Spleen (tissue), 11 donors: ENCODE measurements at regions not wholly inside any gene's neighbourhood (a gene's known extent, or its start where the extent isn't known, plus 50 kb on each side); places are given as distances from the start of the nearest gene placed in this dataset.

Experiments used
- DNase-seq: peaks from one replicate; pipeline ENCODE4 v3.0.0-alpha.2; 2020
- H3K27ac ChIP-seq, 8 donors: fragments of 200-600 bp; sonication (generic) in 7 of 8; 1 replicate in 4 of 8; 2 replicates in 4 of 8; pipeline versions ENCODE4 v1.5.0 to v1.8.0; 2016 to 2021; ENCODE audit warnings: inconsistent platforms in 4 of 8, mild to moderate bottlenecking in 4 of 8, moderate library complexity in 1 of 8
- H3K27me3 ChIP-seq, 7 donors: fragments of 200-600 bp; sonication (generic) in 6 of 7; replicated peaks in 1 of 7; 1 replicate in 4 of 7; 2 replicates in 3 of 7; pipeline versions ENCODE4 v1.5.0 to v1.8.0; 2016 to 2021; ENCODE audit warnings: inconsistent platforms in 3 of 7, mild to moderate bottlenecking in 1 of 7
- H3K36me3 ChIP-seq, 6 donors: fragments of 200-600 bp; sonication (generic) in 5 of 6; 1 replicate in 4 of 6; 2 replicates in 2 of 6; pipeline versions ENCODE4 v1.5.0 to v1.8.0; 2016 to 2021; ENCODE audit warnings: inconsistent platforms in 2 of 6
- H3K4me1 ChIP-seq, 6 donors: fragments of 200-600 bp; sonication (generic) in 5 of 6; 1 replicate in 3 of 6; 2 replicates in 3 of 6; pipeline versions ENCODE4 v1.5.0 to v1.8.0; 2016 to 2021; ENCODE audit warnings: inconsistent platforms in 3 of 6
- H3K4me3 ChIP-seq, 8 donors: fragments of 200-600 bp; sonication (generic) in 7 of 8; 1 replicate in 4 of 8; 2 replicates in 4 of 8; pipeline versions ENCODE4 v1.5.0 to v1.8.0; 2016 to 2021; ENCODE audit warnings: inconsistent platforms in 4 of 8, mild to moderate bottlenecking in 4 of 8, moderate library complexity in 2 of 8
- H3K9me3 ChIP-seq, 8 donors: fragments of 200-600 bp; sonication (generic) in 7 of 8; 1 replicate in 4 of 8; 2 replicates in 4 of 8; pipeline versions ENCODE4 v1.5.0 to v1.8.0; 2016 to 2021; ENCODE audit warnings: inconsistent platforms in 4 of 8
- POLR2A ChIP-seq, 3 donors: fragments of 450-650 bp; IDR thresholded peaks; one replicate each; pipeline ENCODE4 v1.5.1; 2017; ENCODE audit warnings: antibody characterized with exemption in 3 of 3, mild to moderate bottlenecking in 1 of 3
- POLR2AphosphoS5 ChIP-seq, 3 donors: sonication (generic); formaldehyde crosslinking; IDR thresholded peaks; one replicate each; pipeline ENCODE4 v1.5.1; 2017; ENCODE audit warnings: antibody characterized with exemption in 3 of 3
- WGBS, 5 donors: extraction: QIAGEN DNeasy Blood & Tissue Kit in 3 of 5; methylation state at CpG; one replicate each; pipeline versions ENCODE4 v1.1.5 to v1.1.7; 2013 to 2018; 5-methylcytosine and 5-hydroxymethylcytosine counted together
- intact Hi-C: fragments of 100-400 bp; cut with DNase I; formaldehyde crosslinking; loops from one replicate; pipeline ENCODE4 v1.15.0; 2023; ENCODE audit warnings: low total_unique reads
- TF ChIP-seq, protein P1 (sequence below), 11 experiments: fragments of 200-600 bp in 7 of 11; fragments of 450-650 bp in 4 of 11; sonication (generic) in 4 of 11; IDR thresholded peaks in 8 of 11; conservative IDR thresholded peaks in 3 of 11; 1 replicate in 7 of 11; 2 replicates in 4 of 11; pipeline versions ENCODE4 v1.4.0 to v1.8.0; 2016 to 2021; ENCODE audit warnings: antibody characterized with exemption in 11 of 11, inconsistent platforms in 4 of 11, mild to moderate bottlenecking in 1 of 11
- donor health status: healthy with polysubstance abuse.
- donor health status: DM: no; HTN: no; CAD: no; lungs with moderate emphysema.
- donor health status: DM: no; HTN: no; CAD: no.
- donor health status: Bipolar disorder and iron deficiency.
- donor health status: healthy.
- donor health status: DM: no; HTN: no; CAD: no.
- donor health status: DM: yes; HTN: yes; CAD: no.

DNA sequence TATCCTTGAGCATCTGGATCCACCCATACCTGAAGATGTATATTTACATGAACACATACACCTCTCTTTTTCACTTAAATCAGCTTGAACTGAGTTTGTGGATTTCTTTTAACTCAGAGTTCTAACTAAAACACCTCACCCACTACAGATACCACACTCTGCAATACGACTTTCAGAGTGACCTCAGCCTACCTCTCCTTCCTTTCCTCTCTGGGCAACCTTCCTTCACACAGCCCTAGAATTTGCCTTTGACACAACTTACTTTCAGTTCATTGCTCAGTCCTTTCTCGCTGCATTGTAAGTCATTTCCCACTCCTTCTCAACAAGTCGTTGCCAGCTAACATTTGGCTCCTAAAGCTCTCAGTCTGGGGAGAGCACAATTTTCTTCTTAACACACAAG lies 151.9 kb upstream of the IRX3 start:
- TF ChIP-seq, protein P1, sequence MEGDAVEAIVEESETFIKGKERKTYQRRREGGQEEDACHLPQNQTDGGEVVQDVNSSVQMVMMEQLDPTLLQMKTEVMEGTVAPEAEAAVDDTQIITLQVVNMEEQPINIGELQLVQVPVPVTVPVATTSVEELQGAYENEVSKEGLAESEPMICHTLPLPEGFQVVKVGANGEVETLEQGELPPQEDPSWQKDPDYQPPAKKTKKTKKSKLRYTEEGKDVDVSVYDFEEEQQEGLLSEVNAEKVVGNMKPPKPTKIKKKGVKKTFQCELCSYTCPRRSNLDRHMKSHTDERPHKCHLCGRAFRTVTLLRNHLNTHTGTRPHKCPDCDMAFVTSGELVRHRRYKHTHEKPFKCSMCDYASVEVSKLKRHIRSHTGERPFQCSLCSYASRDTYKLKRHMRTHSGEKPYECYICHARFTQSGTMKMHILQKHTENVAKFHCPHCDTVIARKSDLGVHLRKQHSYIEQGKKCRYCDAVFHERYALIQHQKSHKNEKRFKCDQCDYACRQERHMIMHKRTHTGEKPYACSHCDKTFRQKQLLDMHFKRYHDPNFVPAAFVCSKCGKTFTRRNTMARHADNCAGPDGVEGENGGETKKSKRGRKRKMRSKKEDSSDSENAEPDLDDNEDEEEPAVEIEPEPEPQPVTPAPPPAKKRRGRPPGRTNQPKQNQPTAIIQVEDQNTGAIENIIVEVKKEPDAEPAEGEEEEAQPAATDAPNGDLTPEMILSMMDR (IDR thresholded peaks at IDR 0.05 in 8 of 11, conservative IDR thresholded peaks at IDR 0.05 in 3 of 11): no peak
- TF ChIP-seq POLR2A (IDR thresholded peaks at IDR 0.05) (no peak), POLR2AphosphoS5 (IDR thresholded peaks at IDR 0.05) (no peak)
- WGBS, 5 donors: 56 to 70% (median 67%) methylated on average over 3 of the region's 3 CpGs
- H3K4me1 ChIP-seq: no peaks in the 10 kb centered on the region

DNA sequence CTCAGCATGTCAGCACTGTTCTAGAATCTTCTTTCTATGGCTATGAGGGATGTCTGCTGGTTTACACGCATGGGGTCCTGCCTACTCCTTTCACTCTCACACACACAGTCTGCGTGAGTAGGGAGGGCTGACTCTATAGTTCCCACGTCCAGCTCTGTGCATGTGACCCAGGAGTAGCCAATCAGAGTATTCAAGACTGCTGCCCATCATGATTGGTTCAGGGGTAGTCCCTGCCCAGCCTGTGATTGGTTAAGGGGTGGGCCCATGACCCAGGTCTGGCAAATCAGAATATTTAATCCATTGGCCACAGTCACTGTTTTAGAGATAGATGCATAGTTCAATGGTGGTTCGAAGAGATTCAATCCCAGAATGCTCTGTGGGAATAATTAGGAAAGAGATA lies 151.3 kb upstream of the IRX3 start:
- Histone ChIP-seq H3K4me1 (no peaks in the 10 kb centered on the region), H3K4me3 (no peak overlapping the region), H3K9me3 (peaks cover 0 to 10% (median 0%) of the 10 kb centered on the region in 8 donors), H3K27me3 (peaks cover 0 to 21% (median 0%) of the 10 kb centered on the region in 7 donors), H3K27ac (no peak overlapping the region), H3K36me3 (no peaks in the 10 kb centered on the region)
- no peak for TF ChIP-seq POLR2AphosphoS5 (IDR thresholded peaks at IDR 0.05)
- TF ChIP-seq, protein P1 (IDR thresholded peaks at IDR 0.05 in 8 of 11, conservative IDR thresholded peaks at IDR 0.05 in 3 of 11): no peak
- no peak for TF ChIP-seq POLR2A (IDR thresholded peaks at IDR 0.05)
- WGBS, 5 donors: 75 to 84% (median 80%) methylated on average over 4 of the region's 4 CpGs
- no peak for DNase-seq
- intact Hi-C loops: no loop called here

More for the DNA sequence above, 151.9 kb upstream of the IRX3 start:
- Histone ChIP-seq H3K27ac (no peak overlapping the region), H3K9me3 (peaks cover 0 to 10% (median 0%) of the 10 kb centered on the region in 8 donors), H3K4me3 (no peak overlapping the region), H3K36me3 (no peaks in the 10 kb centered on the region), H3K27me3 (peaks cover 0 to 17% (median 0%) of the 10 kb centered on the region in 7 donors)
- intact Hi-C loops: no loop called here
- no peak for DNase-seq

DNA sequence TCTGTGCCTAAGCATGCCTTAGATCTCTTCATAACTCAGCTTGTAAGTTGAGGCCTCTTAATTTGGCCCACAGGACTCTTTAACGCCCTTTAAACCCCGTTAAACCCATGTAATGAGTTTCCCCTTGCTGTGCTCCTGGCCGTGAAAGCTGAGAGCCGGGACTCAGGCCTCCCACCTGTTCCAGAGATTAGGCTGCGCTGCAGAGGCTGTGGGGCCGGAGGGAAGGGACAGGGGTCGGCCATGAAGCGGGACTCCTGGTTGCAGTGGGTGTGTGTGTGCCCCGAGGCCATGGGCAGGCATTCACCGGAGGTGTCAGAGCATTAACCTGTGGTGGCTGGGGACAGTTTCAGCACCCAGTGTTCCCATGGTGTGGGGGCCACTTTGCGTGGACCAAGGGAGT lies 150.8 kb upstream of the IRX3 start:
- intact Hi-C loops: no loop called here
- no peak for DNase-seq
- Histone ChIP-seq H3K36me3 (no peaks in the 10 kb centered on the region), H3K27ac (no peak overlapping the region), H3K27me3 (peaks cover 0 to 26% (median 0%) of the 10 kb centered on the region in 7 donors), H3K9me3 (peaks cover 0 to 10% (median 0%) of the 10 kb centered on the region in 8 donors), H3K4me1 (no peaks in the 10 kb centered on the region), H3K4me3 (no peak overlapping the region)
- 72 to 87% (median 76%) methylated on average over 6 to 11 of the region's 11 CpGs for WGBS, 5 donors
- no peak for TF ChIP-seq POLR2A (IDR thresholded peaks at IDR 0.05)
- TF ChIP-seq POLR2AphosphoS5 (IDR thresholded peaks at IDR 0.05): no peak
- TF ChIP-seq, protein P1 (IDR thresholded peaks at IDR 0.05 in 8 of 11, conservative IDR thresholded peaks at IDR 0.05 in 3 of 11): no peak

DNA sequence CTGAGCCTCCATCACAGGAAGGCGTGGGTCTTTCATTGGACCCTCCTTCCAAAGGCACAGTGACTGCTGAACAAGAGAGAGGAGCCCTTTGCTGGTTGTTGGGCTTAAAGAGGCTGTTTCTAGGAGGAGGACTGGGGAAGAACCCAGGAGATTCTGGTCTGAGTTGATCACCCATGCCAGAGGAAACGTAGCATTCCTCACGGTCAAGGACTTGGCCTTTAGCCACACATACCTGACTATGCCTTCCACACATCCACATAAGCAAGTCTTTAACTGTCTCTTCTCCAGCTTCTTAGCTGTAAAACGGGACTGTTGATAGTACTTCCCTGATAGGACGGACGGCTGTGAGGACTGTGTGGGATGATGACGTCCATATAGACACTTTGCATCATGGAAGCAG lies 149.8 kb upstream of the IRX3 start:
- peaks cover 0 to 35% (median 0%) of the 10 kb centered on the region in 7 donors for H3K27me3 ChIP-seq
- H3K27ac ChIP-seq: no peak overlapping the region
- DNase-seq: no peak
- peaks cover 0 to 10% (median 0%) of the 10 kb centered on the region in 8 donors for H3K9me3 ChIP-seq
- no peak overlapping the region for H3K4me3 ChIP-seq
- TF ChIP-seq, protein P1 (IDR thresholded peaks at IDR 0.05 in 8 of 11, conservative IDR thresholded peaks at IDR 0.05 in 3 of 11): no peak
- TF ChIP-seq POLR2AphosphoS5 (IDR thresholded peaks at IDR 0.05) (no peak), POLR2A (IDR thresholded peaks at IDR 0.05) (no peak)
- no peaks in the 10 kb centered on the region for H3K36me3 ChIP-seq
- H3K4me1 ChIP-seq: no peaks in the 10 kb centered on the region
- intact Hi-C loops: no loop called here
- whole genome bisulfite sequencing, 5 donors: 80 to 88% (median 87%) methylated on average over 6 to 7 of the region's 7 CpGs
